Keratinocyte (primary cell): ENCODE measurements at regions not wholly inside any gene's neighbourhood (a gene's known extent, or its start where the extent isn't known, plus 50 kb on each side); places are given as distances from the start of the nearest gene placed in this dataset.

Experiments
- EZH2 ChIP-seq: IDR thresholded peaks from one replicate; pipeline ENCODE4 v1.6.1; 2012; ENCODE audit warnings: inconsistent platforms, mild to moderate bottlenecking, low read length, moderate library complexity
- TF ChIP-seq, protein P1 (sequence below), 3 experiments: IDR thresholded peaks in 1 of 3; conservative IDR thresholded peaks in 1 of 3; optimal IDR thresholded peaks in 1 of 3; 2 replicates in 2 of 3; 3 replicates in 1 of 3; pipeline versions ENCODE3 to v1.5.1; 2011; ENCODE audit warnings: low read length in 3 of 3, mild to moderate bottlenecking in 3 of 3, moderate library complexity in 2 of 3, control low read depth in 1 of 3, inconsistent platforms in 1 of 3; ENCODE audit not compliant: insufficient read depth in 2 of 3; ENCODE audit errors: extremely low read depth in 1 of 3

DNA sequence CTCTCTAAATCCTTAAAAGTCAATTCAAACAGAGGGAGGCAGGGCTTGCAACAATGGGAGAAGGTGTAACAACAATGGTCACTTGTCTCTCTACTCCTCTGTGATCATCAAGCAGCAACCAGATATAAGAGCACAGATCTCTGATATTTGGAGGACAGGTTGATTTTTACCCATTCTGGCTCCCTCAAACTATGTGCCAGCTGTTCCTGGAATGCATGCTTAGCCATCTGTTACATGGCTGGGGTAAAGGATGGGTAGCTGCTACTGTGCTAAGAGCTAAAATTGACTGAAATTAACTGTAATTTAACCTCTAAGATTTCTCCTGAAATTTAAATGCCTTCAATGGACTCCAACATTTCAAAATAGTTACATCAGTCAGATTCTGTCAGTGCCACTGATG is 1459.9 kb downstream of the PCDH7 start:
- TF ChIP-seq, protein P1, sequence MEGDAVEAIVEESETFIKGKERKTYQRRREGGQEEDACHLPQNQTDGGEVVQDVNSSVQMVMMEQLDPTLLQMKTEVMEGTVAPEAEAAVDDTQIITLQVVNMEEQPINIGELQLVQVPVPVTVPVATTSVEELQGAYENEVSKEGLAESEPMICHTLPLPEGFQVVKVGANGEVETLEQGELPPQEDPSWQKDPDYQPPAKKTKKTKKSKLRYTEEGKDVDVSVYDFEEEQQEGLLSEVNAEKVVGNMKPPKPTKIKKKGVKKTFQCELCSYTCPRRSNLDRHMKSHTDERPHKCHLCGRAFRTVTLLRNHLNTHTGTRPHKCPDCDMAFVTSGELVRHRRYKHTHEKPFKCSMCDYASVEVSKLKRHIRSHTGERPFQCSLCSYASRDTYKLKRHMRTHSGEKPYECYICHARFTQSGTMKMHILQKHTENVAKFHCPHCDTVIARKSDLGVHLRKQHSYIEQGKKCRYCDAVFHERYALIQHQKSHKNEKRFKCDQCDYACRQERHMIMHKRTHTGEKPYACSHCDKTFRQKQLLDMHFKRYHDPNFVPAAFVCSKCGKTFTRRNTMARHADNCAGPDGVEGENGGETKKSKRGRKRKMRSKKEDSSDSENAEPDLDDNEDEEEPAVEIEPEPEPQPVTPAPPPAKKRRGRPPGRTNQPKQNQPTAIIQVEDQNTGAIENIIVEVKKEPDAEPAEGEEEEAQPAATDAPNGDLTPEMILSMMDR (optimal IDR thresholded peaks at IDR 0.05 in 1 of 3, IDR thresholded peaks at IDR 0.05 in 1 of 3, conservative IDR thresholded peaks at IDR 0.05 in 1 of 3; ENCODE audit: extremely low read depth in 1 of 3, insufficient read depth in 2 of 3, low read length in 3 of 3): no peak
- TF ChIP-seq EZH2: no peak
